H9 (cell line): ENCODE measurements at regions not wholly inside any gene's neighbourhood (a gene's known extent, or its start where the extent isn't known, plus 50 kb on each side); places are given as distances from the start of the nearest gene placed in this dataset.

Experiments
- DNase-seq: peaks from one replicate; pipeline ENCODE4 v3.0.0-alpha.2; 2017
- H2AFZ ChIP-seq: one replicate; pipeline ENCODE4 v1.6.1; 2013; ENCODE audit warnings: mild to moderate bottlenecking, low read length, control low read depth, moderate library complexity
- H2AK5ac ChIP-seq: 2 replicates; pipeline ENCODE4 v1.6.1; 2013; ENCODE audit warnings: low read length, control low read depth, mixed read lengths; ENCODE audit not compliant: insufficient read length
- H2BK120ac ChIP-seq: one replicate; pipeline ENCODE4 v1.6.1; 2013; ENCODE audit warnings: low read depth, mild to moderate bottlenecking, low read length, control low read depth, inconsistent platforms; ENCODE audit not compliant: poor library complexity, severe bottlenecking
- H2BK12ac ChIP-seq: 2 replicates; pipeline ENCODE4 v1.6.1; 2013; ENCODE audit warnings: low read length, control low read depth, mixed read lengths, low read depth; ENCODE audit not compliant: insufficient read length
- H2BK15ac ChIP-seq: 2 replicates; pipeline ENCODE4 v1.6.1; 2013; ENCODE audit warnings: low read depth, low read length, control low read depth
- H2BK20ac ChIP-seq: one replicate; pipeline ENCODE4 v1.6.1; 2013; ENCODE audit warnings: low read depth, mild to moderate bottlenecking, low read length, control low read depth, inconsistent platforms; ENCODE audit not compliant: poor library complexity, severe bottlenecking
- H2BK5ac ChIP-seq: 2 replicates; pipeline ENCODE4 v1.6.1; 2013; ENCODE audit warnings: low read length, control low read depth, mixed read lengths; ENCODE audit not compliant: insufficient read length
- H3K14ac ChIP-seq: 2 replicates; pipeline ENCODE4 v1.6.1; 2013; ENCODE audit warnings: low read length, control low read depth; ENCODE audit not compliant: insufficient read depth
- H3K18ac ChIP-seq: 2 replicates; pipeline ENCODE4 v1.6.1; 2013; ENCODE audit warnings: low read depth, mild to moderate bottlenecking, mixed read lengths, low read length, control low read depth; ENCODE audit not compliant: insufficient read length
- H3K23ac ChIP-seq: 2 replicates; pipeline ENCODE4 v1.6.1; 2013; ENCODE audit warnings: low read length, control low read depth, mixed read lengths, low read depth; ENCODE audit not compliant: insufficient read length
- H3K23me2 ChIP-seq: 2 replicates; pipeline ENCODE4 v1.6.1; 2013; ENCODE audit warnings: low read depth, mild to moderate bottlenecking, mixed read lengths, low read length, control low read depth; ENCODE audit not compliant: insufficient read length, poor library complexity, severe bottlenecking
- H3K27ac ChIP-seq: 2 replicates; pipeline ENCODE4 v1.5.1; 2013; ENCODE audit warnings: low read length, control low read depth, mixed read lengths, low read depth; ENCODE audit not compliant: insufficient read length
- H3K27me3 ChIP-seq: 2 replicates; pipeline ENCODE4 v1.6.1; 2013; ENCODE audit warnings: low read length, control low read depth, inconsistent platforms; ENCODE audit not compliant: insufficient read depth
- H3K4ac ChIP-seq: 2 replicates; pipeline ENCODE4 v1.6.1; 2013; ENCODE audit warnings: low read depth, mild to moderate bottlenecking, control low read depth, inconsistent platforms, low read length, moderate library complexity
- H3K4me1 ChIP-seq: 2 replicates; pipeline ENCODE4 v1.6.1; 2013; ENCODE audit warnings: low read length, control low read depth, inconsistent platforms; ENCODE audit not compliant: insufficient read depth
- H3K4me2 ChIP-seq: 2 replicates; pipeline ENCODE4 v1.6.1; 2013; ENCODE audit warnings: low read length, control low read depth, mixed read lengths; ENCODE audit not compliant: insufficient read length, insufficient read depth
- H3K56ac ChIP-seq: 2 replicates; pipeline ENCODE4 v1.6.1; 2013; ENCODE audit warnings: low read depth, mild to moderate bottlenecking, mixed read lengths, low read length, control low read depth; ENCODE audit not compliant: insufficient read length
- H3K79me1 ChIP-seq: 2 replicates; pipeline ENCODE4 v1.6.1; 2013; ENCODE audit warnings: low read depth, mild to moderate bottlenecking, moderate library complexity, low read length, control low read depth, inconsistent platforms; ENCODE audit not compliant: insufficient read depth, poor library complexity, severe bottlenecking
- H3K79me2 ChIP-seq: 2 replicates; pipeline ENCODE4 v1.6.1; 2013; ENCODE audit warnings: low read length, control low read depth, inconsistent platforms; ENCODE audit not compliant: insufficient read depth
- H3K9ac ChIP-seq: 2 replicates; pipeline ENCODE4 v1.6.1; 2013; ENCODE audit warnings: low read length, control low read depth, mixed read lengths; ENCODE audit not compliant: insufficient read length; ENCODE audit errors: extremely low read depth
- H3K9me3 ChIP-seq: one replicate; pipeline ENCODE4 v1.6.1; 2013; ENCODE audit warnings: low read depth, low read length, inconsistent platforms; ENCODE audit not compliant: control insufficient read depth
- H3T11ph ChIP-seq: one replicate; pipeline ENCODE4 v1.6.1; 2013; ENCODE audit warnings: mild to moderate bottlenecking, low read length, control low read depth, inconsistent platforms
- H4K20me1 ChIP-seq: one replicate; pipeline ENCODE4 v1.6.1; 2013; ENCODE audit not compliant: control insufficient read depth, insufficient read length, insufficient read depth
- H4K5ac ChIP-seq: 2 replicates; pipeline ENCODE4 v1.6.1; 2013; ENCODE audit warnings: low read depth, mild to moderate bottlenecking, mixed read lengths, low read length, control low read depth; ENCODE audit not compliant: insufficient read length
- H4K8ac ChIP-seq: replicated peaks from 2 replicates; pipeline ENCODE4 v1.6.1; 2013; ENCODE audit warnings: low read length, control low read depth, mixed read lengths, low read depth; ENCODE audit not compliant: insufficient read length
- H4K91ac ChIP-seq: 2 replicates; pipeline ENCODE4 v1.6.1; 2013; ENCODE audit warnings: low read depth, mild to moderate bottlenecking, moderate library complexity, mixed read lengths, low read length, control low read depth; ENCODE audit not compliant: insufficient read length
- H3K27ac Mint-ChIP-seq, 3 experiments: 2 replicates in 2 of 3; 3 replicates in 1 of 3; pipeline ENCODE4 v1.8.0; 2020 to 2021; ENCODE audit warnings: mixed read lengths in 3 of 3, mild to moderate bottlenecking in 1 of 3, moderate library complexity in 1 of 3
- H3K27me3 Mint-ChIP-seq: 2 replicates; pipeline ENCODE4 v1.8.0; 2021; ENCODE audit warnings: low read depth, mild to moderate bottlenecking, moderate library complexity, mixed read lengths
- H3K36me3 Mint-ChIP-seq, 3 experiments: 2 replicates in 2 of 3; 3 replicates in 1 of 3; pipeline ENCODE4 v1.8.0; 2020 to 2021; ENCODE audit warnings: low read depth in 3 of 3, mixed read lengths in 3 of 3; ENCODE audit not compliant: insufficient read depth in 1 of 3
- H3K4me1 Mint-ChIP-seq, 2 experiments: 2 replicates each; pipeline ENCODE4 v1.8.0; 2020; ENCODE audit warnings: mixed read lengths in 2 of 2
- H3K4me3 Mint-ChIP-seq, 2 experiments: 2 replicates in 1 of 2; 3 replicates in 1 of 2; pipeline ENCODE4 v1.8.0; 2020 to 2021; ENCODE audit warnings: mild to moderate bottlenecking in 2 of 2, mixed read lengths in 2 of 2, moderate library complexity in 1 of 2
- H3K9me3 Mint-ChIP-seq, 2 experiments: 2 replicates in 1 of 2; 3 replicates in 1 of 2; pipeline ENCODE4 v1.8.0; 2020; ENCODE audit warnings: mild to moderate bottlenecking in 2 of 2, mixed read lengths in 2 of 2, moderate library complexity in 1 of 2
- WGBS: extraction: QIAGEN DNeasy Blood & Tissue Kit; methylation state at CpG from one replicate; pipeline ENCODE4 v1.1.7; 2013; ENCODE audit warnings: missing lambda C conversion rate, low lambda C conversion rate, mixed read lengths; ENCODE audit not compliant: insufficient read length; ENCODE audit errors: extremely low coverage; 5-methylcytosine and 5-hydroxymethylcytosine counted together
- TF ChIP-seq, protein P1 (sequence below): fragments of 200-600 bp; sonication (generic); conservative IDR thresholded peaks from 3 replicates; pipeline ENCODE4 v1.8.0; 2021; ENCODE audit warnings: antibody characterized with exemption, mild to moderate bottlenecking

DNA sequence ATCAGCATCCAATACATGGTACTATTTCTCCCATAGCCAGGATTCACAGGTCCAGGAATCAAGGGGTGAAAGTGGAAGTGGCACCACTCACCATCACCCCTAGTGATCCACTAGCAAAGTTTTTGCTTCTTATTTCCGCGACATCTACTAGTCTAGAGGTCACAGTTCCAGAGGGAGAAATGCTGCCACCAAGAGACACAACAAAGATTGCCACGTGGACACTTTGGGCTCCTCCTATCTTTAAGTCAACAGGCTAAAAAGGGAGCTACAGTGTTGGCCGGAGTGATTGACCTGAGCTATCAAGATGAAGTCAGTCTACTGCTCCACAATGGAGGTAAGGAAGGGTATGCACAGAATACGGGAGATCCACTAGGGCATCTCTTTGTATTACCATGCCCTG lies 178.2 kb downstream of the AKR1D1 start:
- no peaks in the 10 kb centered on the region; the same call in 1 of the 2 replicates for H3K27me3 Mint-ChIP-seq
- Histone ChIP-seq H3K14ac (no peak overlapping the region), H3K9ac (no peak overlapping the region), H3K23ac (no peak overlapping the region), H2BK12ac (no peak overlapping the region), H2BK5ac (no peak overlapping the region), H3K4me1 (peaks cover 3% of the 10 kb centered on the region; the same call in 1 of the 2 replicates), H4K5ac (no peak overlapping the region), H2BK15ac (no peak overlapping the region), H3T11ph (no peak overlapping the region), H3K18ac (no peak overlapping the region), H3K9me3 (peaks cover 5% of the 10 kb centered on the region), H2BK20ac (no peak overlapping the region), H4K20me1 (no peaks in the 10 kb centered on the region), H2AFZ (no peak overlapping the region), H3K27me3 (no peaks in the 10 kb centered on the region), H3K4me2 (no peak overlapping the region), H3K56ac (no peak overlapping the region), H3K4ac (no peak overlapping the region), H2BK120ac (no peak overlapping the region), H3K79me1 (no peaks in the 10 kb centered on the region), H3K27ac (no peak overlapping the region), H3K79me2 (no peaks in the 10 kb centered on the region), H2AK5ac (no peak overlapping the region), H3K23me2 (no peaks in the 10 kb centered on the region), H4K91ac (no peak overlapping the region), H4K8ac (no peak overlapping the region)
- no peak overlapping the region for H3K4me3 Mint-ChIP-seq
- TF ChIP-seq, protein P1, sequence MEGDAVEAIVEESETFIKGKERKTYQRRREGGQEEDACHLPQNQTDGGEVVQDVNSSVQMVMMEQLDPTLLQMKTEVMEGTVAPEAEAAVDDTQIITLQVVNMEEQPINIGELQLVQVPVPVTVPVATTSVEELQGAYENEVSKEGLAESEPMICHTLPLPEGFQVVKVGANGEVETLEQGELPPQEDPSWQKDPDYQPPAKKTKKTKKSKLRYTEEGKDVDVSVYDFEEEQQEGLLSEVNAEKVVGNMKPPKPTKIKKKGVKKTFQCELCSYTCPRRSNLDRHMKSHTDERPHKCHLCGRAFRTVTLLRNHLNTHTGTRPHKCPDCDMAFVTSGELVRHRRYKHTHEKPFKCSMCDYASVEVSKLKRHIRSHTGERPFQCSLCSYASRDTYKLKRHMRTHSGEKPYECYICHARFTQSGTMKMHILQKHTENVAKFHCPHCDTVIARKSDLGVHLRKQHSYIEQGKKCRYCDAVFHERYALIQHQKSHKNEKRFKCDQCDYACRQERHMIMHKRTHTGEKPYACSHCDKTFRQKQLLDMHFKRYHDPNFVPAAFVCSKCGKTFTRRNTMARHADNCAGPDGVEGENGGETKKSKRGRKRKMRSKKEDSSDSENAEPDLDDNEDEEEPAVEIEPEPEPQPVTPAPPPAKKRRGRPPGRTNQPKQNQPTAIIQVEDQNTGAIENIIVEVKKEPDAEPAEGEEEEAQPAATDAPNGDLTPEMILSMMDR, result no peak
- H3K36me3 Mint-ChIP-seq, result peaks cover 24 to 34% (median 28%) of the 10 kb centered on the region in 3 experiments
- H3K9me3 Mint-ChIP-seq, result peaks cover 27 to 42% of the 10 kb centered on the region in 2 experiments
- no CpG with 5 or more reads among the region's 5 CpGs for WGBS
- no peak for DNase-seq
- peaks cover 10 to 19% of the 10 kb centered on the region in 2 experiments for H3K4me1 Mint-ChIP-seq
- H3K27ac Mint-ChIP-seq, result no peak overlapping the region
